Osteocyte (in vitro differentiated cells): ENCODE measurements at regions not wholly inside any gene's neighbourhood (a gene's known extent, or its start where the extent isn't known, plus 50 kb on each side); places are given as distances from the start of the nearest gene placed in this dataset.

Source experiments
- DNase-seq: peaks from one replicate; pipeline ENCODE4 v3.0.0; 2021; ENCODE audit warnings: mixed read lengths; ENCODE audit not compliant: unreplicated experiment; ENCODE audit errors: extremely low spot score
- H3K27ac Mint-ChIP-seq: one replicate; pipeline ENCODE4 v1.8.0; 2021; ENCODE audit warnings: mild to moderate bottlenecking, mixed read lengths; ENCODE audit not compliant: unreplicated experiment
- H3K27me3 Mint-ChIP-seq: one replicate; pipeline ENCODE4 v1.8.0; 2021; ENCODE audit warnings: mixed read lengths; ENCODE audit not compliant: unreplicated experiment
- H3K36me3 Mint-ChIP-seq: one replicate; pipeline ENCODE4 v1.8.0; 2021; ENCODE audit warnings: mixed read lengths; ENCODE audit not compliant: unreplicated experiment
- H3K4me1 Mint-ChIP-seq: one replicate; pipeline ENCODE4 v1.8.0; 2021; ENCODE audit warnings: mixed read lengths; ENCODE audit not compliant: unreplicated experiment
- H3K4me3 Mint-ChIP-seq: one replicate; pipeline ENCODE4 v1.8.0; 2021; ENCODE audit warnings: mild to moderate bottlenecking, moderate library complexity, mixed read lengths; ENCODE audit not compliant: unreplicated experiment
- H3K9me3 Mint-ChIP-seq: one replicate; pipeline ENCODE4 v1.8.0; 2021; ENCODE audit warnings: mixed read lengths; ENCODE audit not compliant: unreplicated experiment
- CTCF ChIP-seq: fragments of 200-600 bp; sonication (generic); IDR thresholded peaks from 2 replicates; pipeline ENCODE4 v1.5.0; 2021; ENCODE audit warnings: antibody characterized with exemption, mild to moderate bottlenecking, moderate library complexity

DNA sequence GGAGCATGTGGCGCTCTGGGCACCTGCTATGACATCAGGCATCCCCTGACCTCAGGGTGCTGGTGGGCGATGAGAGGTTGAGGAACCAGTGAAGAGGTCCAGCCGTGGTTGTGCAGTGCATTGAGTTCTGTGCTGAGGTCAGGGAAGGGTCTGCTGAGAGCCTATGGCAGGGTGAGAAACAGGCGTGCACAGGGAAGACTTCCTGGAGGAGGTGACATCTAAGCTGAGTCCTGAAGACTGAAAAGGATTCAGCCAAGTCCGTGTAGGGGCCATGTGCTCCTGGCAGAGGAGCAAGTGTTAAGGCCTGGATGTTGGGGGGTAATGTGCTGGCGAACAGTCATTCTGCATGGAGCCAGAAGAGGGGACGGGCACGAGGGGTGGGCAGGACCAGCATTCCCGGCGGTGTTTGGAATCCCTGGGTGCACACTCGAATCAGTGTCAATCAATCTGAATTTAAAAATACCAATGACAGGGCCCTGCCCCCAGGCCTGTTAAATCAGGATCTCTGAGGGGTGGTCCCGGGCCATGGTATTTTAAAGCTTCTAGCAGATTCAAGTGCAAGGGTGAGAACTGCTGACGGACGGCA lies 65.8 kb upstream of the CIBAR2 start:
- H3K9me3 Mint-ChIP-seq, result no peaks in the 10 kb centered on the region
- H3K27me3 Mint-ChIP-seq, result no peaks in the 10 kb centered on the region
- H3K4me3 Mint-ChIP-seq, result no peak overlapping the region
- no peak for DNase-seq
- peaks cover 2% of the 10 kb centered on the region for H3K36me3 Mint-ChIP-seq
- H3K27ac Mint-ChIP-seq, result no peak overlapping the region
- TF ChIP-seq CTCF, result no peak
- peaks cover 36% of the 10 kb centered on the region for H3K4me1 Mint-ChIP-seq

- peaks cover 31% of the 10 kb centered on the region for H3K4me1 Mint-ChIP-seq
Observed at GRCh38 chr16:85178596-85178995, 66.3 kb upstream of the CIBAR2 start.

GRCh38 chr16:85179344-85180046 lies 67.2 kb upstream of the CIBAR2 start:
- Mint-ChIP-seq H3K27ac (no peak overlapping the region), H3K36me3 (peaks cover 10% of the 10 kb centered on the region), H3K27me3 (no peaks in the 10 kb centered on the region), H3K4me3 (no peak overlapping the region), H3K4me1 (peaks cover 22% of the 10 kb centered on the region), H3K9me3 (peaks cover 2% of the 10 kb centered on the region)
- TF ChIP-seq CTCF, result no peak
- DNase-seq, result no peak

More at GRCh38 chr16:85178596-85178995, 66.3 kb upstream of the CIBAR2 start:
- Mint-ChIP-seq H3K27ac (no peak overlapping the region), H3K36me3 (peaks cover 5% of the 10 kb centered on the region), H3K4me3 (no peak overlapping the region), H3K9me3 (no peaks in the 10 kb centered on the region), H3K27me3 (no peaks in the 10 kb centered on the region)
- TF ChIP-seq CTCF, result no peak
- DNase-seq, result no peak

- Mint-ChIP-seq H3K36me3 (peaks cover 17% of the 10 kb centered on the region), H3K4me3 (no peak overlapping the region), H3K27me3 (no peaks in the 10 kb centered on the region), H3K9me3 (peaks cover 8% of the 10 kb centered on the region), H3K27ac (no peak overlapping the region), H3K4me1 (peaks cover 15% of the 10 kb centered on the region)
- no peak for DNase-seq
- TF ChIP-seq CTCF, result no peak
Observed at GRCh38 chr16:85180047-85180826, 68.0 kb upstream of the CIBAR2 start.
